Hepatocyte (in vitro differentiated cells): ENCODE measurements at regions not wholly inside any gene's neighbourhood (a gene's known extent, or its start where the extent isn't known, plus 50 kb on each side); places are given as distances from the start of the nearest gene placed in this dataset.

Experiments
- DNase-seq: peaks from one replicate; pipeline ENCODE4 v3.0.0-alpha.2; 2016; ENCODE audit warnings: low spot score
- H2AFZ ChIP-seq: fragments of 200-600 bp; sonication (generic); 2 replicates; pipeline ENCODE4 v1.6.0; 2016; ENCODE audit warnings: antibody characterized with exemption, mild to moderate bottlenecking
- H3K27ac ChIP-seq: fragments of 200-600 bp; sonication (generic); 2 replicates; pipeline ENCODE4 v1.5.1; 2016; ENCODE audit warnings: mild to moderate bottlenecking
- H3K27me3 ChIP-seq: fragments of 200-600 bp; sonication (generic); 2 replicates; pipeline ENCODE4 v1.6.1; 2016
- H3K36me3 ChIP-seq: fragments of 200-600 bp; sonication (generic); replicated peaks from 2 replicates; pipeline ENCODE4 v1.5.1; 2016; ENCODE audit warnings: low read depth; ENCODE audit not compliant: insufficient read depth
- H3K4me1 ChIP-seq: fragments of 200-600 bp; sonication (generic); 2 replicates; pipeline ENCODE4 v1.5.1; 2016; ENCODE audit warnings: mild to moderate bottlenecking, moderate library complexity; ENCODE audit not compliant: insufficient read depth
- H3K4me2 ChIP-seq: fragments of 200-600 bp; sonication (generic); 2 replicates; pipeline ENCODE4 v1.6.0; 2016
- H3K4me3 ChIP-seq: fragments of 200-600 bp; sonication (generic); 2 replicates; pipeline ENCODE4 v1.5.1; 2016; ENCODE audit warnings: mild to moderate bottlenecking
- H3K79me2 ChIP-seq: fragments of 200-600 bp; sonication (generic); 2 replicates; pipeline ENCODE4 v1.6.0; 2017; ENCODE audit warnings: mild to moderate bottlenecking
- H3K9me2 ChIP-seq: fragments of 200-600 bp; sonication (generic); replicated peaks from 2 replicates; pipeline ENCODE4 v1.6.0; 2017; ENCODE audit warnings: mild to moderate bottlenecking; ENCODE audit not compliant: insufficient read depth
- H3K9me3 ChIP-seq: fragments of 200-600 bp; sonication (generic); 2 replicates; pipeline ENCODE4 v1.5.1; 2016; ENCODE audit warnings: low read depth, mild to moderate bottlenecking
- H4K20me1 ChIP-seq: fragments of 200-600 bp; sonication (generic); 2 replicates; pipeline ENCODE4 v1.6.0; 2016; ENCODE audit warnings: mild to moderate bottlenecking; ENCODE audit not compliant: insufficient read depth, poor library complexity, severe bottlenecking
- CTCF ChIP-seq: fragments of 200-600 bp; sonication (generic); IDR thresholded peaks from 2 replicates; pipeline ENCODE4 v1.5.1; 2016; ENCODE audit warnings: antibody characterized with exemption, mild to moderate bottlenecking; ENCODE audit not compliant: poor library complexity
- EZH2 ChIP-seq: fragments of 200-600 bp; sonication (generic); IDR thresholded peaks from 2 replicates; pipeline ENCODE4 v1.6.1; 2016; ENCODE audit warnings: antibody characterized with exemption, mild to moderate bottlenecking, borderline replicate concordance
- EZH2phosphoT487 ChIP-seq: fragments of 200-600 bp; sonication (generic); IDR thresholded peaks from one replicate; pipeline ENCODE4 v1.6.1; 2018; ENCODE audit warnings: antibody characterized with exemption, mild to moderate bottlenecking, low read depth, moderate library complexity; ENCODE audit not compliant: unreplicated experiment, severe bottlenecking
- WGBS: methylation state at CpG from one replicate; pipeline ENCODE4 v1.1.6; 2016; ENCODE audit warnings: low lambda C conversion rate; ENCODE audit errors: missing lambda C conversion rate; 5-methylcytosine and 5-hydroxymethylcytosine counted together

DNA sequence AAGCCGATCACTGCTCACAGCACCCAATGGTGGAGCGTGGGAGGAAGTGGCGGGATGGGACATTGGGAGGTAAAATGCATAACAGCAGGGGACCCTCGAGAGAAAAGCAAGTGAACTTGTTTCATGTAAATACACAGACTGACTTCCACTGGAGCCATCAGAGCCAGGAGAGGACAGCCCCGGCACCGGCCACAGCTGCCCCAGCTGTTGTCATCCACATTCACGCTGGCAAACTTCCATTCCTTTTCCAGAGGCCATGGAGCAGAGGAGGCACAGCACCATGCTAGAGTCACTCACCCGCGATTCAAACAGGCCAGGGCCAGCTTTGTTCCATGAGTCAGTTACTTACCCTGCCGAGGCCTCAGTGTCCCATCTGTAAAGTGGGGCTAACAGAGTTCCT, 610.9 kb upstream of the SALL3 start:
- H2AFZ ChIP-seq, result no peak overlapping the region
- peaks cover 6% of the 10 kb centered on the region for H3K4me1 ChIP-seq
- no peaks in the 10 kb centered on the region for H3K9me2 ChIP-seq
- TF ChIP-seq EZH2phosphoT487 (no peak), EZH2 (no peak), CTCF (no peak)
- H3K36me3 ChIP-seq, result no peaks in the 10 kb centered on the region
- WGBS, result 95% methylated on average over 10 of the region's 10 CpGs
- no peak overlapping the region for H3K27ac ChIP-seq
- H3K4me2 ChIP-seq, result no peak overlapping the region
- no peaks in the 10 kb centered on the region for H3K27me3 ChIP-seq
- H3K79me2 ChIP-seq, result no peaks in the 10 kb centered on the region
- no peaks in the 10 kb centered on the region for H3K9me3 ChIP-seq
- no peak overlapping the region for H3K4me3 ChIP-seq
- no peaks in the 10 kb centered on the region for H4K20me1 ChIP-seq
- DNase-seq, result no peak

- TF ChIP-seq CTCF, result no peak
- no peak for TF ChIP-seq EZH2phosphoT487
- TF ChIP-seq EZH2, result no peak
- no peaks in the 10 kb centered on the region for H3K79me2 ChIP-seq
- no peak overlapping the region for H2AFZ ChIP-seq
- no peak overlapping the region for H3K4me2 ChIP-seq
- H3K4me3 ChIP-seq, result no peak overlapping the region
- no peak for DNase-seq
- no peaks in the 10 kb centered on the region for H3K9me3 ChIP-seq
- WGBS, result 71% methylated on average over 8 of the region's 8 CpGs
- no peaks in the 10 kb centered on the region for H3K27me3 ChIP-seq
- H3K27ac ChIP-seq, result no peak overlapping the region
- H3K9me2 ChIP-seq, result no peaks in the 10 kb centered on the region
- H3K4me1 ChIP-seq, result no peaks in the 10 kb centered on the region
- H4K20me1 ChIP-seq, result no peaks in the 10 kb centered on the region
- no peaks in the 10 kb centered on the region for H3K36me3 ChIP-seq
These were observed 603.6 kb upstream of the SALL3 start for GRCh38 chr18:78376046-78376445.

DNA sequence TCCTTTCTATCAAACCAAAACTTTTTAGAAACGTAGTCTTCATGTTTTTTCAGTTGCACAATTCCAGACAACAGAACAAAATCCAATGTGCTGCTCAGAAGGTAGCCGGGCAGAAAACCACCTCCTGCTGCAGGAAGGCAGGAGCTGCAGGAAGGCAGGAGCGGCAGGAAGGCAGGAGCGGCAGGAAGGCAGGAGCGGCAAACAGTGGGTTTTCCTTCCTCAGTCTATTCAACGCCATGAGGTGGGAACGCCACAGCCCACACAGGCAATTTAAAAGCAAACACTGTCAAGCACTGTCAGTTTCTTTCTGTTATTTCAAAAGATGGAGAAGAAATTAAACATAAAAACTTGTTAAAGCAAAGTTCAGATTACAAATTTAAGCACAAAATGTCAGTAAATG, 601.2 kb upstream of the SALL3 start:
- Histone ChIP-seq H3K27ac (no peak overlapping the region), H3K79me2 (no peaks in the 10 kb centered on the region), H3K27me3 (no peaks in the 10 kb centered on the region), H3K4me1 (no peaks in the 10 kb centered on the region), H3K4me2 (no peak overlapping the region), H3K36me3 (no peaks in the 10 kb centered on the region), H3K9me2 (no peaks in the 10 kb centered on the region), H4K20me1 (no peaks in the 10 kb centered on the region), H2AFZ (no peak overlapping the region), H3K4me3 (no peak overlapping the region), H3K9me3 (no peaks in the 10 kb centered on the region)
- TF ChIP-seq EZH2, result no peak
- no peak for TF ChIP-seq CTCF
- no peak for TF ChIP-seq EZH2phosphoT487
- no peak for DNase-seq
- 51% methylated on average over 7 of the region's 7 CpGs for WGBS

DNA sequence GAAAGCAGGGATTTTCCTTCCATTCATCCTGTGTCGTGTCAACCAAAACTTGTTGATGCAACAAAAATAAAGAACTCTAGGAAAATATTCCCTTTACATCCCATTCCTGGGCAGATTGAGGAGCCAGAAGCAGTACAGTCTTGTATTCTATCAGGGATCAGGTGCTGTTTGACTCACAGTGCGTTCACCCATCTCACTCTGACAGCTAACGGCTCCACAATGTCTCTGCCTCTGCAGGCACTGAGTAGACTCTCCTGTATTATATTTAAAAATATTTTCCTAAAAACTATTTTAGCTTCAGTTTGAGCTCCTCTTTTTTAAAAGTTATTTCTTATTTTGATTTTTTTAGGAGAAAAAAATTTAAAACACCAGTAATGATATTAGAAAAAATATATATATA, 600.6 kb upstream of the SALL3 start:
- H3K79me2 ChIP-seq, result no peaks in the 10 kb centered on the region
- no peak for DNase-seq
- H3K9me2 ChIP-seq, result no peaks in the 10 kb centered on the region
- H4K20me1 ChIP-seq, result no peaks in the 10 kb centered on the region
- no peak for TF ChIP-seq CTCF
- TF ChIP-seq EZH2phosphoT487, result no peak
- no peak for TF ChIP-seq EZH2
- WGBS, result 64% methylated on average over 3 of the region's 3 CpGs
- no peak overlapping the region for H3K4me2 ChIP-seq
- H3K27ac ChIP-seq, result no peak overlapping the region
- no peaks in the 10 kb centered on the region for H3K9me3 ChIP-seq
- H3K27me3 ChIP-seq, result no peaks in the 10 kb centered on the region
- no peak overlapping the region for H2AFZ ChIP-seq
- no peaks in the 10 kb centered on the region for H3K4me1 ChIP-seq
- H3K4me3 ChIP-seq, result no peak overlapping the region
- H3K36me3 ChIP-seq, result no peaks in the 10 kb centered on the region
